ENCODE measurements at regions not wholly inside any gene's neighbourhood (a gene's known extent, or its start where the extent isn't known, plus 50 kb on each side); places are given as distances from the start of the nearest gene placed in this dataset.
"Not testable (repeated sequence)": the region's sequence is repeated elsewhere in the genome, so short reads cannot be mapped to it uniquely, and the experiment has no call there.

GRCh38 chr3:110704332-110704731 lies 367.3 kb upstream of the NECTIN3 start:
- H3K9me3 Mint-ChIP-seq = peaks cover 2 to 21% (median 14%) of the 10 kb centered on the region in 7 donors
- H3K36me3 Mint-ChIP-seq; H3K4me3 Mint-ChIP-seq; H3K27ac Mint-ChIP-seq; H3K4me1 Mint-ChIP-seq; ATAC-seq (ENCODE audit: low read depth in 2 of 2); DNase-seq: not testable (repeated sequence)
- H3K27me3 Mint-ChIP-seq = peaks cover 0 to 13% (median 0%) of the 10 kb centered on the region in 3 donors

DNA sequence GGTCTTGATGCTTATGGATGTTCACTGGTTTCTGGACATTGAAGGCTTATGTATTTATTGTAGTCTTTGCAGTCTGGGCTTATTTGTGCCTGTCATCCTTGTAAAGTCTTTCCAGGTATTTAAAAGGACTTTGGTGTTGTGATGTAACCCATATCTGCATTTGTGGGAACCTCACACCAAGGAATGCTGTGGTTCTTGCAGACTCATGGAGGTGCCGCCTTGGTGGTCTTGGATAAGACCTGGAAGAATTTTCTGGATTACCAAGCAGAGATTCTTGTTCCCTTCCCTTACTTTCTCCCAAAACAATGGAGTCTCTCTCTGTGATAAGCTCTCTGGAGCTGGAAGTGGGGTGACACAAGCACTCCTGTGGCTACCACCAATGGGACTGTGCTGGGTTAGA lies 363.5 kb upstream of the NECTIN3 start:
- ATAC-seq (ENCODE audit: low read depth in 2 of 2) (no peak), DNase-seq (no peak)
- Mint-ChIP-seq H3K4me3 (no peak overlapping the region), H3K27me3 (peaks cover 0 to 10% (median 0%) of the 10 kb centered on the region in 3 donors), H3K9me3 (peaks cover under 1 to 16% (median 5%) of the 10 kb centered on the region in 7 donors), H3K4me1 (no peaks in the 10 kb centered on the region), H3K27ac (no peak overlapping the region), H3K36me3 (no peaks in the 10 kb centered on the region)

GRCh38 chr3:110710156-110710555 lies 361.5 kb upstream of the NECTIN3 start:
- no peak overlapping the region for H3K27ac Mint-ChIP-seq
- H3K36me3 Mint-ChIP-seq = no peaks in the 10 kb centered on the region
- ATAC-seq (ENCODE audit: low read depth in 2 of 2) = no peak
- H3K4me3 Mint-ChIP-seq = no peak overlapping the region
- no peak for DNase-seq
- peaks cover 0 to 10% (median 5%) of the 10 kb centered on the region in 7 donors for H3K9me3 Mint-ChIP-seq
- no peaks in the 10 kb centered on the region for H3K4me1 Mint-ChIP-seq
- H3K27me3 Mint-ChIP-seq = peaks cover 0 to 4% (median 0%) of the 10 kb centered on the region in 3 donors

GRCh38 chr3:110710603-110711002 lies 361.0 kb upstream of the NECTIN3 start:
- Mint-ChIP-seq H3K4me3 (no peak overlapping the region), H3K9me3 (peaks cover 0 to 9% (median 4%) of the 10 kb centered on the region in 7 donors), H3K27me3 (peaks cover 0 to 4% (median 0%) of the 10 kb centered on the region in 3 donors), H3K4me1 (no peaks in the 10 kb centered on the region), H3K36me3 (no peaks in the 10 kb centered on the region), H3K27ac (no peak overlapping the region)
- no peak for ATAC-seq (ENCODE audit: low read depth in 2 of 2)
- no peak for DNase-seq

- ATAC-seq (ENCODE audit: low read depth in 2 of 2) (no peak), DNase-seq (no peak)
- H3K4me3 Mint-ChIP-seq = no peak overlapping the region
- H3K27me3 Mint-ChIP-seq = peaks cover 0 to 4% (median 0%) of the 10 kb centered on the region in 3 donors
- H3K4me1 Mint-ChIP-seq = no peaks in the 10 kb centered on the region
- H3K9me3 Mint-ChIP-seq = peaks cover 0 to 8% (median 0%) of the 10 kb centered on the region in 7 donors
- no peak overlapping the region for H3K27ac Mint-ChIP-seq
- H3K36me3 Mint-ChIP-seq = no peaks in the 10 kb centered on the region
These were observed 360.3 kb upstream of the NECTIN3 start for GRCh38 chr3:110711130-110711832.

- ATAC-seq (ENCODE audit: low read depth in 2 of 2) (no peak), DNase-seq (no peak)
- H3K36me3 Mint-ChIP-seq = no peaks in the 10 kb centered on the region
- peaks cover 0 to 4% (median 0%) of the 10 kb centered on the region in 3 donors for H3K27me3 Mint-ChIP-seq
- H3K9me3 Mint-ChIP-seq = peaks cover 0 to 8% (median 0%) of the 10 kb centered on the region in 7 donors
- no peaks in the 10 kb centered on the region for H3K4me1 Mint-ChIP-seq
- no peak overlapping the region for H3K4me3 Mint-ChIP-seq
- H3K27ac Mint-ChIP-seq = no peak overlapping the region
These were observed 359.6 kb upstream of the NECTIN3 start for GRCh38 chr3:110711851-110712516.

DNA sequence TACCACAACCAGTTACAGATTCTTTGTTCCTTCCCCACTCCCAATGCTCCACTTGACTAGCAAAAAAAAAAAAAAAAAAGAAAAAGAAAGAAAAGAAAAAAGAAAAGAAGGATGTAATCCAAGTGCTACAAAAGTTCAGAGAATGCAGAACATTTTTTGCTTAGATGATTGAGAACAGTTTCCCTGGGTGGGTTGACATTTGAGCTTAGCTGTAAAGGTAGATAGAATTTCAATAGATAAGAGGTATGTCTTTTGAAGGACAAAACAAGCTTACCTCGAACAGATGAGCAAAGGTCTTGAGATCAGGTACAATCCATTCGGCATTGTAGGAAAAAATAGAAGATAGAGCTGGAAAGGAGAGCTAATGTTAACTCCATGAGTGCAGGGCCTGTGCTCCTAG lies 344.6 kb upstream of the NECTIN3 start:
- no peak overlapping the region for H3K4me3 Mint-ChIP-seq
- DNase-seq (no peak), ATAC-seq (ENCODE audit: low read depth in 2 of 2) (no peak)
- no peaks in the 10 kb centered on the region for H3K4me1 Mint-ChIP-seq
- H3K27me3 Mint-ChIP-seq = peaks cover 8 to 22% (median 16%) of the 10 kb centered on the region in 3 donors
- no peak overlapping the region for H3K27ac Mint-ChIP-seq
- no peaks in the 10 kb centered on the region for H3K36me3 Mint-ChIP-seq
- peaks cover 0 to 2% (median 0%) of the 10 kb centered on the region in 7 donors for H3K9me3 Mint-ChIP-seq

GRCh38 chr3:110731148-110731547 lies 340.5 kb upstream of the NECTIN3 start:
- no peaks in the 10 kb centered on the region for H3K36me3 Mint-ChIP-seq
- no peak overlapping the region for H3K27ac Mint-ChIP-seq
- H3K27me3 Mint-ChIP-seq = peaks cover 8 to 43% (median 29%) of the 10 kb centered on the region in 3 donors
- H3K4me1 Mint-ChIP-seq = peaks cover under 1 to 5% (median 1%) of the 10 kb centered on the region in 3 donors
- peaks cover 0 to 4% (median 0%) of the 10 kb centered on the region in 7 donors for H3K9me3 Mint-ChIP-seq
- no peak overlapping the region for H3K4me3 Mint-ChIP-seq
- ATAC-seq (ENCODE audit: low read depth in 2 of 2) (no peak), DNase-seq (no peak)

- ATAC-seq (ENCODE audit: low read depth in 2 of 2) (no peak), DNase-seq (no peak)
- H3K4me3 Mint-ChIP-seq = no peak overlapping the region
- peaks cover 0 to 4% (median 0%) of the 10 kb centered on the region in 7 donors for H3K9me3 Mint-ChIP-seq
- H3K27ac Mint-ChIP-seq = no peak overlapping the region
- H3K4me1 Mint-ChIP-seq = peaks cover 5 to 14% (median 8%) of the 10 kb centered on the region in 3 donors
- no peaks in the 10 kb centered on the region for H3K36me3 Mint-ChIP-seq
- peaks cover 8 to 44% (median 29%) of the 10 kb centered on the region in 3 donors for H3K27me3 Mint-ChIP-seq
These were observed 339.2 kb upstream of the NECTIN3 start for GRCh38 chr3:110732420-110732819.

- peaks cover 0 to 4% (median 0%) of the 10 kb centered on the region in 7 donors for H3K9me3 Mint-ChIP-seq
- H3K4me1 Mint-ChIP-seq = peaks cover 5 to 14% (median 8%) of the 10 kb centered on the region in 3 donors
These were observed 338.6 kb upstream of the NECTIN3 start for GRCh38 chr3:110733045-110733444.

DNA sequence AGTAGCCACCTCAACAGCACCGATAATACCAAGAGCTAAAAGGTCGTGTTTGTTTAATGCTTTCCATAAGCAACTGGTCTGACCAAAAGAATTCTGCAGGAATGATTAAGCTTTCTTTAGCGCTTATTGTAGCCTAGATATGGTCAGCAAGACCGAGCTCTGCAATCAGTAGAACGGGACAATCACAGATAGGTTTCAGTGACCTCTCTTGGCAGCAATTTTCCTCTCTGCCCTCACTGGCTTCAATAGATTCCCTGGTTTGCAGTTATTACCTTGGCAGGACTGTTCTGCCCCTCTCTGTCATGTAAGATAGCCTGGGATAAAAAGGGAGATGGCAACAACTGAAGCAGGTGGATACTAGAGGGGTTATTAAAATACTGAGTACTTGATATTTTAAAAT lies 337.1 kb upstream of the NECTIN3 start:
- no peak for ATAC-seq (ENCODE audit: low read depth in 2 of 2)
- no peaks in the 10 kb centered on the region for H3K36me3 Mint-ChIP-seq
- DNase-seq = no peak
- peaks cover 8 to 44% (median 22%) of the 10 kb centered on the region in 3 donors for H3K27me3 Mint-ChIP-seq
- H3K4me3 Mint-ChIP-seq = no peak overlapping the region
- H3K4me1 Mint-ChIP-seq = peaks cover 5 to 14% (median 8%) of the 10 kb centered on the region in 3 donors
- peaks cover 0 to 4% (median 0%) of the 10 kb centered on the region in 7 donors for H3K9me3 Mint-ChIP-seq
- no peak overlapping the region for H3K27ac Mint-ChIP-seq

More at GRCh38 chr3:110733045-110733444, 338.6 kb upstream of the NECTIN3 start:
- H3K27me3 Mint-ChIP-seq = peaks cover 8 to 44% (median 29%) of the 10 kb centered on the region in 3 donors
- H3K4me3 Mint-ChIP-seq = no peak overlapping the region
- DNase-seq (no peak), ATAC-seq (ENCODE audit: low read depth in 2 of 2) (no peak)
- no peak overlapping the region for H3K27ac Mint-ChIP-seq
- no peaks in the 10 kb centered on the region for H3K36me3 Mint-ChIP-seq

DNA sequence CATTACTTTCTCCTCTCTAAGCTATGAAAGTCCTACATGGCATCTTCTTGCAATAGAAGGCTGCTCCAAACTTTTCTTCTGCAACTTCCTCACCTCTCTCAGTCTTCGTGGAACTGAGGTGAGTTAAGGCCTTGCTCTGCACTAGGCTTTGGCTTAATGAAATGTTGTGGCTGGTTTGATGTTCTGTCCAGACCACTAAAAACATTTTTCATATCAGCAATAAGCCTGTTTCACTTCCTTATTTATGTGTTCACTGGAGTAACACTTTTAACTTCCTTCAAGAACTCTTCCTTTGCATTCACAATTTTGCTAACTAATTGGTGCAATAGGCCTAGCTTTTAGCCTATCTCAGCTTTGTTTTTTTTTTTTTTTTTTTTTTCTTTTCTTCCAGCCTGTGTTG lies 335.3 kb upstream of the NECTIN3 start:
- Mint-ChIP-seq H3K4me3 (no peak overlapping the region), H3K27ac (no peak overlapping the region), H3K36me3 (no peaks in the 10 kb centered on the region), H3K27me3 (peaks cover 0 to 43% (median 12%) of the 10 kb centered on the region in 3 donors), H3K4me1 (peaks cover 5 to 14% (median 8%) of the 10 kb centered on the region in 3 donors), H3K9me3 (peaks cover 0 to 4% (median 0%) of the 10 kb centered on the region in 7 donors)
- peak; percentile 18 for DNase-seq
- peak; percentile 80 to 84 for ATAC-seq (ENCODE audit: low read depth in 2 of 2)

GRCh38 chr3:110738531-110738930 lies 333.1 kb upstream of the NECTIN3 start:
- H3K9me3 Mint-ChIP-seq = peaks cover 0 to 2% (median 0%) of the 10 kb centered on the region in 7 donors
- H3K4me1 Mint-ChIP-seq = peaks cover 5 to 14% (median 8%) of the 10 kb centered on the region in 3 donors
- DNase-seq = no peak
- no peak overlapping the region for H3K4me3 Mint-ChIP-seq
- H3K27me3 Mint-ChIP-seq = peaks cover 0 to 37% (median 6%) of the 10 kb centered on the region in 3 donors
- H3K27ac Mint-ChIP-seq = no peak overlapping the region
- ATAC-seq (ENCODE audit: low read depth in 2 of 2) = no peak
- H3K36me3 Mint-ChIP-seq = no peaks in the 10 kb centered on the region

Measured in naive B cell (primary cell).